Gastroesophageal sphincter (tissue), 3 donors: ENCODE measurements at regions not wholly inside any gene's neighbourhood (a gene's known extent, or its start where the extent isn't known, plus 50 kb on each side); places are given as distances from the start of the nearest gene placed in this dataset.

Experiments
- POLR2A ChIP-seq, 2 donors: fragments of 450-650 bp; IDR thresholded peaks; one replicate each; pipeline ENCODE4 v1.6.1; 2017; ENCODE audit warnings: antibody characterized with exemption in 2 of 2, mild to moderate bottlenecking in 2 of 2, moderate library complexity in 1 of 2
- TF ChIP-seq, protein P1 (sequence below), 4 experiments: fragments of 200-600 bp in 2 of 4; fragments of 450-650 bp in 2 of 4; sonication (generic) in 1 of 4; IDR thresholded peaks; one replicate each; pipeline ENCODE4 v1.5.1; 2017 to 2019; ENCODE audit warnings: antibody characterized with exemption in 4 of 4, mild to moderate bottlenecking in 2 of 4, moderate library complexity in 2 of 4

DNA sequence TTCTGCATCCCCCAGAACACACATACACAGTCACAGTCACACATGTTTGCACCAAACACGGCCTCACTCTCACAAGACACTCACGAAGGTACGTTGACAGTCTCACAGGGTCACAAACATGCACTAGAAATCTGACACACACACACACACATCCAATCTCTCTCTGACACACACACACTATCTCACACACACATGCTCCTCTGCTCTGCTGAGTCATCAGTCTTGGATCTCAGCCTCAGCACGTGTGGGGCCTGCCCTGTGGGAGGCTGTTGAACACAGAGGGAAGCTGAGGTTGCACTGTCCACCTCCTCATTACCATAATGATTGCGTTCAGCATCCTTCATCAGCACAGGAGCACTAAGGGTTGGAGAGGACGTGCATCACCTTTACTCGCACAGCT is 188.8 kb downstream of the MTRR start:
- TF ChIP-seq POLR2A (IDR thresholded peaks at IDR 0.05), result no peak
- TF ChIP-seq, protein P1, sequence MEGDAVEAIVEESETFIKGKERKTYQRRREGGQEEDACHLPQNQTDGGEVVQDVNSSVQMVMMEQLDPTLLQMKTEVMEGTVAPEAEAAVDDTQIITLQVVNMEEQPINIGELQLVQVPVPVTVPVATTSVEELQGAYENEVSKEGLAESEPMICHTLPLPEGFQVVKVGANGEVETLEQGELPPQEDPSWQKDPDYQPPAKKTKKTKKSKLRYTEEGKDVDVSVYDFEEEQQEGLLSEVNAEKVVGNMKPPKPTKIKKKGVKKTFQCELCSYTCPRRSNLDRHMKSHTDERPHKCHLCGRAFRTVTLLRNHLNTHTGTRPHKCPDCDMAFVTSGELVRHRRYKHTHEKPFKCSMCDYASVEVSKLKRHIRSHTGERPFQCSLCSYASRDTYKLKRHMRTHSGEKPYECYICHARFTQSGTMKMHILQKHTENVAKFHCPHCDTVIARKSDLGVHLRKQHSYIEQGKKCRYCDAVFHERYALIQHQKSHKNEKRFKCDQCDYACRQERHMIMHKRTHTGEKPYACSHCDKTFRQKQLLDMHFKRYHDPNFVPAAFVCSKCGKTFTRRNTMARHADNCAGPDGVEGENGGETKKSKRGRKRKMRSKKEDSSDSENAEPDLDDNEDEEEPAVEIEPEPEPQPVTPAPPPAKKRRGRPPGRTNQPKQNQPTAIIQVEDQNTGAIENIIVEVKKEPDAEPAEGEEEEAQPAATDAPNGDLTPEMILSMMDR (IDR thresholded peaks at IDR 0.05), result no peak
